ENCODE measurements at regions not wholly inside any gene's neighbourhood (a gene's known extent, or its start where the extent isn't known, plus 50 kb on each side); places are given as distances from the start of the nearest gene placed in this dataset.

GRCh38 chr5:58182287-58182841, 277.5 kb downstream of the PLK2 start:
- TF ChIP-seq, protein P1, sequence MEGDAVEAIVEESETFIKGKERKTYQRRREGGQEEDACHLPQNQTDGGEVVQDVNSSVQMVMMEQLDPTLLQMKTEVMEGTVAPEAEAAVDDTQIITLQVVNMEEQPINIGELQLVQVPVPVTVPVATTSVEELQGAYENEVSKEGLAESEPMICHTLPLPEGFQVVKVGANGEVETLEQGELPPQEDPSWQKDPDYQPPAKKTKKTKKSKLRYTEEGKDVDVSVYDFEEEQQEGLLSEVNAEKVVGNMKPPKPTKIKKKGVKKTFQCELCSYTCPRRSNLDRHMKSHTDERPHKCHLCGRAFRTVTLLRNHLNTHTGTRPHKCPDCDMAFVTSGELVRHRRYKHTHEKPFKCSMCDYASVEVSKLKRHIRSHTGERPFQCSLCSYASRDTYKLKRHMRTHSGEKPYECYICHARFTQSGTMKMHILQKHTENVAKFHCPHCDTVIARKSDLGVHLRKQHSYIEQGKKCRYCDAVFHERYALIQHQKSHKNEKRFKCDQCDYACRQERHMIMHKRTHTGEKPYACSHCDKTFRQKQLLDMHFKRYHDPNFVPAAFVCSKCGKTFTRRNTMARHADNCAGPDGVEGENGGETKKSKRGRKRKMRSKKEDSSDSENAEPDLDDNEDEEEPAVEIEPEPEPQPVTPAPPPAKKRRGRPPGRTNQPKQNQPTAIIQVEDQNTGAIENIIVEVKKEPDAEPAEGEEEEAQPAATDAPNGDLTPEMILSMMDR (IDR thresholded peaks at IDR 0.05): no peak
- no peak for TF ChIP-seq EZH2 (IDR thresholded peaks at IDR 0.05; ENCODE audit: borderline replicate concordance, insufficient read depth, low read depth, low read length, poor library complexity, severe bottlenecking)
